GM20431 (cell line): ENCODE measurements at regions not wholly inside any gene's neighbourhood (a gene's known extent, or its start where the extent isn't known, plus 50 kb on each side); places are given as distances from the start of the nearest gene placed in this dataset.

Experiments used
- in situ Hi-C: fragments of 300-500 bp; cut with MseI, MboI; formaldehyde crosslinking; loops from one replicate; pipeline ENCODE4 v1.15.0; 2020; ENCODE audit warnings: low sequenced_read_pairs; ENCODE audit not compliant: unreplicated experiment

GRCh38 chr17:27389542-27390140 is 66.6 kb upstream of the KSR1 start:
- in situ Hi-C loops, result no loop called here

GRCh38 chr17:27390540-27390939 is 65.7 kb upstream of the KSR1 start:
- in situ Hi-C loops, result no loop called here

DNA sequence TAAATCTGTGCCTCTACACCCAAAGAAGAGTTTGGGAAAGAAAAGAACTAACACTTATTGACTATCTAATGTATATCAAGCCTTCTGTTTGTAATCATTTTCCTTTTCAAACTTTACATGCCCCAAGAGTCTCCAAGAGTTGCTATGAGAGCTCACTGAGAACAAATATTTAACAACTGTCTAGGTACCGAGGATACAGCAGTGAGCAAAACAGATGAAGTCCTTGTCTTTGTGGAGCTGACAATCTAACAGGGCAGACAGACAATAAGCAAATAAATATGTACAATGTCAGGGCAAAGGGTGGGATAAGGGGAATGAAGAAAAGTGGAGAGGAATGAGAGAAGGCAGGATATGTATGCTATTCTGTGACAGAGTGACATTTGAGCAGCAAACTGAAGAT is 64.8 kb upstream of the KSR1 start:
- in situ Hi-C loops, result no loop called here

DNA sequence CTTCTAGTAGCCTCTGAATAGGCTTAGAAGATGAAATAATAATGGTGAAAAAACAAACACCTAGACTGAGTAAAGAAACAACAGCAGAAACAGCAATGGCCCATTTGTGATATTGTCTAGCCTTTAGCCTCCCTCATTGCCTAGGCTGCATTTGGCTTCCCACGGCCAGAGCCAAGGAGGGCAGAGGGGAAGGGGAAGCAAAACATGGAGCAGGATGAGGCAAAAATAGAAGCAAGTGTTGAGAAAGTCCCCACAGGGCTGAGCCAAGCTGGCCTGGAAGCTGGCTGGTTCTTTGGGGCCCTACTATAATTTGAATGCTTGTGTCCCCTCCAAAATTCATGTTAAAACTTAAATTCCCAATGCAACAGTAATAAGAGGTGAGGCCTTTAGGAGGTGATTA is 60.2 kb upstream of the KSR1 start:
- in situ Hi-C loops, result no loop called here

DNA sequence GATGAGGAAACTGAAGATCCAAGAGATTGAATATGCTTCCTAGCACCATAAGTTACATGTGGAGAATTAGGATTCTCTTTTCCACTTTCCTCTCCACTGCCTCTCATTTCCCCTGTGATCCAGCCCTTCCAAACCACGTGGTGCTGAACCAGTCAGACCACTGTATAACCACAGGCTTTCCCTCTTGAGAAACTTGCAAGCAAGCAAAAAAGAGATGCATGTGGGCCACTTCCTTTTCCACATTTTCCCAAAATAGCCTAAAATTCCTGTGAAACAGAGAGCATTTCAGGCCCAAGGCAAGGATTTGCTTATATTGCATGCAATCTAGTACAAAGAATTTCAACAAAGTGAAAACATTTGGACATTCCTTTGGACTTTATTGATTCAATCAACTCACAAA is 59.3 kb upstream of the KSR1 start:
- in situ Hi-C loops, result no loop called here

DNA sequence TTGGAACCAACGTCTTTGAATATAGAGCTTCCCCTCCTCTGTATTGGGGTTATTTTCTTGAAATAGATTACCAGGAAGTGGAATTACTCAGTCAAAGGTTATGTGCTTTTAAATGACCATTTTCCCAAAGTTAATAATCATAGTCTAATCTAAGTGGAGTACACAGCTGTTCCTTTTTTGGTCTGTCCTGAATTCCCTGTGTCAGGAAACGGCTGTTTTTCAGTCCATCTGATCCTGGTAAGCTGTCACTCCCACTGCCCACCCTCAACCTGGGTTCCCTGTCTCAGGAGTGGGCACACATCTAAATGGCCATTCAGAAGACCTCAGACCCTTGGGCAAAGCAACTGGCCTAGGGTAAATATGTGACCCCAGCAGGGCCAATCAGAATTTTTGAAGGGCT is 57.6 kb upstream of the KSR1 start:
- in situ Hi-C loops, result no loop called here

DNA sequence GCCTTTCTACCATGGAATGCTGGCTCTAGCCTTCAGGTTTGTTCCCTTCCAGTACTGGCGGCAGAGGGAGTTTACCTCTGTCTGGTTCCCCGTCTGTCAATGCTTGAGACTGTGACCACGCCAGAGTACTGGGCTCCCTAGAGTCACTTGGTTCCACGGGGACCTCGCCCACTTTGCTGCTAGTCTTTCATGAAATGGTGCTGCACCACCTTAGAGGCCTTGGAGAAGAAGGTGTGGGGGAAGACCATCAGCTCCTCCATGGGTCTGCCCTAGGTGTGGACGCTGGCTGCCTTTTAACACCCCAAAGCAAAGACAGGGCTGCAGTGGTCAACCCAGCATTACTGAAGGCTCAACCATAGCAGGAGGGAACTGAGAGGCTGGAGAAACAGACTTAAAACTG is 55.3 kb upstream of the KSR1 start:
- in situ Hi-C loops, result no loop called here

DNA sequence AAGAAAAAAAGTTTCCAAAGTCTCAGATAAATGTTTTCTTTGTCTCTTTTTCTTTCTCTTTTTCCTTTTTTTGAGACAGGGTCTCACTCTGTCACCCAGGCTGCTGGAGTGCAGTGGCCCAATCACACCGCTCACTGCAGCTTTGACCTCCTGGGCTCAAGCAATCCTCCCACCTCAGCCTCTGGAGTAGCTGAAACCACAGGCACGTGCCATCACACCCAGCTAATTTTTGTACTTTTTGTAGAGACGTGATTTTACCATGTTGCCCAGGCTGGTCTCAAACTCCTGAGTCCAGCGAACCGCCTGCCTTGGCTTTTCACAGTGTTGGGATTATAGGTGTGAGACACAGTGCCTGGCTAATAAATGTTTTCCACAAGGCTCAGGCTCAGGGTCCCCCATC is 53.3 kb upstream of the KSR1 start:
- in situ Hi-C loops, result no loop called here

DNA sequence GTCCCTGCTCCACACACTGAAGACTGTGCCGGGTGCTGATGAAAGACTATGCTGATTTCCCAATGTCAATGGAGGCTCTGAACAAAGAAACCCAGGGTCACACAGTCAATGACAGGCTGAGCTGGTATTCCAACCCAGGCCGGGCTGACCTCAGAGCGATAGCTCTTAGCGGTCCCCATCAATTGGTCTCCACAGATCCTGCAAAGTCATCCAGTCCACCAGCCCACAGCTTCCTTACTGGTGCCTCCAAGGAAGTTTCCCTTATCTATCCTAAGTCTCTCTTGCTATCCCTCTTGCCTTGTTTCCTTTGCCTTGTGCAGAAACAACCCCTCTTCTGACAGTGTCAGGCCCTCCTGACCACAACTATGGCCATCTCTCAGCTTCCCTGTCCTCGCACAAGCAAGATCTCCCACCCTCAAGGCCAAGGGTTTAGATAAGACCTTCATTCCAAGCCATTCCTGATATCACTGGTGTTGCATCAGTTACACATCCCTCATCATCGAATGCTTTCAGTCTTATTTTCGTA is 52.7 kb upstream of the KSR1 start:
- in situ Hi-C loops, result no loop called here

- in situ Hi-C loops, result no loop called here
Observed at GRCh38 chr17:27404676-27405075, 51.6 kb upstream of the KSR1 start.
